ENCODE measurements at regions not wholly inside any gene's neighbourhood (a gene's known extent, or its start where the extent isn't known, plus 50 kb on each side); places are given as distances from the start of the nearest gene placed in this dataset.

- no peak for TF ChIP-seq TCF12 (IDR thresholded peaks at IDR 0.05; ENCODE audit: low read depth)
- TF ChIP-seq RAD21 (IDR thresholded peaks at IDR 0.05; ENCODE audit: low read depth): no peak
- no peak for TF ChIP-seq TAF1 (IDR thresholded peaks at IDR 0.05; ENCODE audit: low read depth)
- no peak for TF ChIP-seq NFIC (IDR thresholded peaks at IDR 0.05)
- no peak for TF ChIP-seq ZBTB7A (IDR thresholded peaks at IDR 0.05; ENCODE audit: low read depth)
- TF ChIP-seq CREB1 (IDR thresholded peaks at IDR 0.05; ENCODE audit: low read depth): no peak
- TF ChIP-seq MAX (IDR thresholded peaks at IDR 0.05): no peak
- TF ChIP-seq YY1 (IDR thresholded peaks at IDR 0.05; ENCODE audit: low read depth): no peak
- no peak for TF ChIP-seq EGR1 (IDR thresholded peaks at IDR 0.05)
- TF ChIP-seq CEBPB (IDR thresholded peaks at IDR 0.05): no peak
- no peak for TF ChIP-seq REST (IDR thresholded peaks at IDR 0.05; ENCODE audit: low read depth)
- TF ChIP-seq EP300 (IDR thresholded peaks at IDR 0.05; ENCODE audit: borderline replicate concordance): no peak
- no peak for TF ChIP-seq USF1 (IDR thresholded peaks at IDR 0.05)
Measured at GRCh38 chr7:57198801-57199200, 66.6 kb upstream of the ZNF479 start.

- no peak for TF ChIP-seq MAX (IDR thresholded peaks at IDR 0.05)
- no peak for TF ChIP-seq FOXM1 (IDR thresholded peaks at IDR 0.05; ENCODE audit: borderline replicate concordance, low read depth)
- no peak for TF ChIP-seq TEAD4 (IDR thresholded peaks at IDR 0.05)
- no peak for TF ChIP-seq EP300 (IDR thresholded peaks at IDR 0.05; ENCODE audit: borderline replicate concordance)
- TF ChIP-seq RAD21 (IDR thresholded peaks at IDR 0.05; ENCODE audit: low read depth): no peak
- no peak for TF ChIP-seq REST (IDR thresholded peaks at IDR 0.05; ENCODE audit: low read depth)
- no peak for TF ChIP-seq CEBPB (IDR thresholded peaks at IDR 0.05)
- no peak for TF ChIP-seq TAF1 (IDR thresholded peaks at IDR 0.05; ENCODE audit: low read depth)
- TF ChIP-seq ZBTB7A (IDR thresholded peaks at IDR 0.05; ENCODE audit: low read depth): no peak
- TF ChIP-seq TCF12 (IDR thresholded peaks at IDR 0.05; ENCODE audit: low read depth): no peak
- no peak for TF ChIP-seq USF1 (IDR thresholded peaks at IDR 0.05)
- TF ChIP-seq CREB1 (IDR thresholded peaks at IDR 0.05; ENCODE audit: low read depth): no peak
- no peak for TF ChIP-seq NFIC (IDR thresholded peaks at IDR 0.05)
- TF ChIP-seq YY1 (IDR thresholded peaks at IDR 0.05; ENCODE audit: low read depth): no peak
- TF ChIP-seq EGR1 (IDR thresholded peaks at IDR 0.05): no peak
Measured at GRCh38 chr7:57199252-57199651, 67.0 kb upstream of the ZNF479 start.

- TF ChIP-seq EGR1 (IDR thresholded peaks at IDR 0.05) (no peak), REST (IDR thresholded peaks at IDR 0.05; ENCODE audit: low read depth) (no peak), TEAD4 (IDR thresholded peaks at IDR 0.05) (no peak), TAF1 (IDR thresholded peaks at IDR 0.05; ENCODE audit: low read depth) (no peak), FOXM1 (IDR thresholded peaks at IDR 0.05; ENCODE audit: borderline replicate concordance, low read depth) (no peak), ZBTB7A (IDR thresholded peaks at IDR 0.05; ENCODE audit: low read depth) (no peak)
Measured at GRCh38 chr7:57201021-57201894, 69.0 kb upstream of the ZNF479 start.

GRCh38 chr7:57201895-57202210 is 69.6 kb upstream of the ZNF479 start:
- TF ChIP-seq TEAD4 (IDR thresholded peaks at IDR 0.05) (no peak), YY1 (IDR thresholded peaks at IDR 0.05; ENCODE audit: low read depth) (no peak), EP300 (IDR thresholded peaks at IDR 0.05; ENCODE audit: borderline replicate concordance) (no peak), FOXM1 (IDR thresholded peaks at IDR 0.05; ENCODE audit: borderline replicate concordance, low read depth) (no peak), CEBPB (IDR thresholded peaks at IDR 0.05) (no peak)
